ENCODE measurements at regions not wholly inside any gene's neighbourhood (a gene's known extent, or its start where the extent isn't known, plus 50 kb on each side); places are given as distances from the start of the nearest gene placed in this dataset.
A peak's percentile ranks its signal among the peaks of the same experiment; 100 is the strongest.

DNA sequence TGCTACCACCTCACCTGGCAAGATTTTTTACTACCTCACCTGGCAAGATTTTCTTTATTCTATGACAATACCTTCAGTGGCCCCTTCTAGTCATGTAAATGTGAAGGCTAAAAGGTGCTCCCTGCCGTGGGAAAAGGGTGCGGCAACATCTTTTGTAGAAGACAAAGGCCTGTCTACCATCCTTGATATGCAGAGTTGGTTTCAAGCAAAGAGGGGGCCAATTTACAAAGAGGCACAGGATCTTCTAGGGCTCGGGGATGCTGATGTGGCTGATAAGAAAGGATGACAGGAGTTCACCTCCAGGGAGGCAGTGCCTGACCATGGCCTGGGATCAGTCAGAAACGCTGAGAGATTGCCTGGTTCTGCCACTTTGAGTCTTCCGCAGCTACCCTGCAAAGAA lies 165.4 kb upstream of the SLC1A4 start:
- no peak overlapping the region for H3K4me3 ChIP-seq (ENCODE audit: low read length)
- TF ChIP-seq, protein P1, sequence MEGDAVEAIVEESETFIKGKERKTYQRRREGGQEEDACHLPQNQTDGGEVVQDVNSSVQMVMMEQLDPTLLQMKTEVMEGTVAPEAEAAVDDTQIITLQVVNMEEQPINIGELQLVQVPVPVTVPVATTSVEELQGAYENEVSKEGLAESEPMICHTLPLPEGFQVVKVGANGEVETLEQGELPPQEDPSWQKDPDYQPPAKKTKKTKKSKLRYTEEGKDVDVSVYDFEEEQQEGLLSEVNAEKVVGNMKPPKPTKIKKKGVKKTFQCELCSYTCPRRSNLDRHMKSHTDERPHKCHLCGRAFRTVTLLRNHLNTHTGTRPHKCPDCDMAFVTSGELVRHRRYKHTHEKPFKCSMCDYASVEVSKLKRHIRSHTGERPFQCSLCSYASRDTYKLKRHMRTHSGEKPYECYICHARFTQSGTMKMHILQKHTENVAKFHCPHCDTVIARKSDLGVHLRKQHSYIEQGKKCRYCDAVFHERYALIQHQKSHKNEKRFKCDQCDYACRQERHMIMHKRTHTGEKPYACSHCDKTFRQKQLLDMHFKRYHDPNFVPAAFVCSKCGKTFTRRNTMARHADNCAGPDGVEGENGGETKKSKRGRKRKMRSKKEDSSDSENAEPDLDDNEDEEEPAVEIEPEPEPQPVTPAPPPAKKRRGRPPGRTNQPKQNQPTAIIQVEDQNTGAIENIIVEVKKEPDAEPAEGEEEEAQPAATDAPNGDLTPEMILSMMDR (IDR thresholded peaks at IDR 0.05; ENCODE audit: insufficient read depth, low read depth, low read length, missing control alignments): no peak
- no peak for DNase-seq (ENCODE audit: low read depth)

DNA sequence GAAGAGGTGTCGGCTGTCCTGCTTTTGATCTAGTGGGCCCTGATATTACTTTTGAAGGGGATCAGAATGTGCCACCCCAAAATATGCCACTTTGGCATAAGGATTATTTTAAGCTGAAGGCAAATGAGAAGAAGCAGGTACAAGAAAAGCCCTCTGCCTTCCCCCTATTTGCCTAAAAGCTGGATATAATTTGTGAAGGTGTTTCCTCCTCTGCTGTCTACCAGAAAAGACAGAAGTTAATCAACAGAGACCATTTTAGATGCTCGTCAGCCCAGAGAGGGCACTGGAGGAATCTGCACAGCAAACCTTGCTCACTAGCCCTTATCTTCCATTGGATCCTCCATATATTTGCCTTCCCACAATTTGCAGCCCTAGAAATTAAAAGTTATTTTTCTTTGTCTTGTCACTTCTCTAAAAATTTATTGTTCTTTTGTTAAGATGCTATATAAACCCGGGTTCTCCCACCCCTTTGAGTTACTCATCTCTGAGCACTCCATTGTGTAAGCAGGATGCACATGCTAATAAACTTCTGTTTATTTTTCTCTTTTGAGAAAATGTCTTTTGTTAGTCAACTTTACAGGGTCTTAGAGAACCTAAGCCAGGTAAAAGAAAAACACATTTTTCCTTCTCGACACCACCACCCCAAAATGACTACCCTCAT lies 163.2 kb upstream of the SLC1A4 start:
- no peak overlapping the region for H3K4me3 ChIP-seq (ENCODE audit: low read length)
- TF ChIP-seq, protein P1 (IDR thresholded peaks at IDR 0.05; ENCODE audit: insufficient read depth, low read depth, low read length, missing control alignments): no peak

DNA sequence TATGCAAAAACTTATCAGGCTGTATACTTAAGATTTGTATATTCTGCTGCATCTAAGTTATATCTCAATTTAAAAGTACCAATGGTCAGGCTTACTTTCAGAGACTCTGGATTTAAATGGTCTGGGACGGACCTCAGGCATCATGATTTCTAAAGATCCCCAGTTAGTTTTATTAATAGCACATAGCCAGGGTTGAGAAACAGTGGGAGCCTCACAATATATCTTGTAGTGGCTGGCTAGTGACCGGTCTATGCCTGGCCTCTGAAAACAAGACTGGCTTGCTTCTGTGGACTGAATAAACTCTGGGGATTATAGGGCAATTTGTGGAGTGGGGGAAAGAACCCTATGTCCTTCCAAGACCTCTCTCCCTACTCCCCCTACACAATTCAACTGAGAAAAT lies 162.5 kb upstream of the SLC1A4 start:
- H3K4me3 ChIP-seq (ENCODE audit: low read length): no peak overlapping the region
- TF ChIP-seq, protein P1 (IDR thresholded peaks at IDR 0.05; ENCODE audit: insufficient read depth, low read depth, low read length, missing control alignments): no peak
- no peak for DNase-seq (ENCODE audit: low read depth)

More for the DNA sequence above, 163.2 kb upstream of the SLC1A4 start:
- no peak for DNase-seq (ENCODE audit: low read depth)

DNA sequence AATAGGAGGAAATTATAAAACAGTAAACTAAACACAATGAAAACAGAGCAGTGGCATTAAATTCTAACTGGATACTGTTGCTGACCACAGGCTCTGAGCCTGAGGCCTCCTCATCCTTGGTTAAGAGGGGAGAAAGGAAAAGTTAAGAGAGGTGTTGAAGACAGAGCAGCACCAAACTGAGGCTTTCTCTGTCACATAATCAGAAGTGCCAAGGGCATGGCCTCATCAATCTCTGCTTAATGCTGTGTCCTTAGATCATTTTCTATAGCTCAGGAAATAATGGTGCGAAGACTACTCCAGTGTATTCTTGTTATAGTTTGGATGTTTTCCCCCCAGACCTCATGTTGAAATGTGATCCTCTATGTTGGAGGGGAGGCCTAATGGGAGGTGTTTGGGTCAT lies 160.9 kb upstream of the SLC1A4 start:
- H3K4me3 ChIP-seq (ENCODE audit: low read length): no peak overlapping the region
- TF ChIP-seq, protein P1 (IDR thresholded peaks at IDR 0.05; ENCODE audit: insufficient read depth, low read depth, low read length, missing control alignments): no peak
- DNase-seq (ENCODE audit: low read depth): no peak

DNA sequence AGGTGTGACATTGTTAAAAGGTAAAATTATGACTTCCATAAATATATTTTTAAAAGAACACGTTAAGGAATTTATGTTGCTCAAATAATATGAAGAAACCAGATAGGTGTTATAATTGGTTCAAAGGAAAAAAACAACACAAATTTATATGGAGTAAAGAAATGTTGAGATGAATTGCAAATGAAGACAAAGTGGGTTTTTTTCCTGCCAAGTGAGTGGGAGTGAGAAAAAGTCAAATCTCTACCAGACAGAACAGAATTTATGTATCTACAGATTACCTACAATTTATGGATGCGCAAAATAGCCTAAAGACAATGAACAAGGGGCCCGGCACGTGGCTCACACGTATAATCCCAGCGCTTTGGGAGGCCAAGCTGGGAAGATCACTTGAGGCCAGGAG lies 159.7 kb upstream of the SLC1A4 start:
- TF ChIP-seq, protein P1 (IDR thresholded peaks at IDR 0.05; ENCODE audit: insufficient read depth, low read depth, low read length, missing control alignments): no peak
- H3K4me3 ChIP-seq (ENCODE audit: low read length): no peak overlapping the region
- no peak for DNase-seq (ENCODE audit: low read depth)

DNA sequence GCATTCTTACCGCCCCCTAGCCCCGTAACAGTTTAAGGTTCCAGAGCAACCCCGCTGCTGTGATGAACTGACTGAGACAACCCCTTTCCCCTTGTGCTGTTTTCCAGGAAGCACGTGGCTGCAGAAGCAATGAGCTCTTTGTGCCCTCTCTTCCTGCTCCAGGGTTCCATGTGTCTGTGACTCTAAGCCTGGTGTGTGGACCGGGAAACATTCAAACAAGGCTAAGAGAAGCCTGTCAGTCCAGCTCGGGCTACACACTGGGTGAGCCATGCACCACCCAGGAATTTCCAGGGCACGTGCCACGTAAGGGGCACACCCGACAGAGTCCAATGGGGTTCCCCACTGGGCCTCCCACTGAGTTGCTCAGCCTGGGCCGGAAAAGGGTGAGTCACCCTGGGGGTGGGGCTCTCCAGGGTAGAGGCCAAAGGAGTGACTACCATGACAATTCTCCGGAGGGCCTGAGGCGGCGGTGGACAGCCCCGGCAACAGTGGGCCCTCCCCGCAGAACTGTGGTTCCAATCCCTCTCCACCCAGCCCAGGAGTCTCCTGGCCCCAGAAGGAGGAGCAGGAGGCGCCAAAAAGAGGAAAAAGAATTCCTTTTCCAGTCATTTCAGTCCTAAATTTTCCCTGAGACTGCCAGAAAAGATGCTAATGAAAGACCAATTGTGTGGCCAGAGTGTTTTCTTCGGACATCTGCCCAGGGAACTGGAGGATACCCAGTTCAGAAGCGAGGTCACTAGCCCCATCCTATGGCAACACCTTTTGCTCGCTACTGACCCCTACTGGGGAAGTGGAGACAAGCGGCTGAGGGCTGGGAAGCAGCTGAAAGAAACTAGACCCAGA lies 157.8 kb upstream of the SLC1A4 start:
- TF ChIP-seq, protein P1 (IDR thresholded peaks at IDR 0.05; ENCODE audit: insufficient read depth, low read depth, low read length, missing control alignments): peak; percentile 94
- DNase-seq (ENCODE audit: low read depth): peak; percentile 99
- no peak overlapping the region for H3K4me3 ChIP-seq (ENCODE audit: low read length)
